IMR-90 (cell line): ENCODE measurements at regions not wholly inside any gene's neighbourhood (a gene's known extent, or its start where the extent isn't known, plus 50 kb on each side); places are given as distances from the start of the nearest gene placed in this dataset.

Experiments
- ATAC-seq: fragments of 200-7000 bp; cut with Tn5 transposase; 2 replicates; pipeline ENCODE4 v1.9.1; 2020; ENCODE audit warnings: low read depth, mild to moderate bottlenecking, moderate library complexity
- BruUV-seq: library from RNA; stranded (reverse); fragments of 400-500 nt; replicated peaks from 2 replicates; lab custom pipeline; 2021; lab: Mats Ljungman, UMichigan
- CTCF ChIA-PET: fragments of 300-600 bp; formaldehyde crosslinking; extraction: SDS; loops from one replicate; lab custom pipeline; 2021; ENCODE audit warnings: antibody characterized with exemption; lab: Yijun Ruan, JAX
- POLR2A ChIA-PET: fragments of 300-600 bp; sonication (Branson Sonifier 250); formaldehyde crosslinking; loops from one replicate; lab custom pipeline; 2022; ENCODE audit warnings: antibody characterized with exemption; ENCODE audit not compliant: unreplicated experiment; lab: Charles Lee
- DNase-seq: peaks from one replicate; pipeline ENCODE4 v3.0.0; 2013
- H2AFZ ChIP-seq: replicated peaks from 2 replicates; pipeline ENCODE3; 2013; ENCODE audit warnings: low read length, mild to moderate bottlenecking; ENCODE audit not compliant: poor library complexity
- H2AK5ac ChIP-seq: 2 replicates; pipeline ENCODE4 v1.6.1; 2013; ENCODE audit warnings: low read depth, low read length, inconsistent platforms
- H2AK9ac ChIP-seq: replicated peaks from 2 replicates; pipeline ENCODE3; 2013; ENCODE audit warnings: mild to moderate bottlenecking, low read depth, low read length, moderate library complexity; ENCODE audit not compliant: poor library complexity
- H2BK120ac ChIP-seq: 2 replicates; pipeline ENCODE4 v1.6.1; 2013; ENCODE audit warnings: low read depth, low read length, inconsistent platforms
- H2BK15ac ChIP-seq: 3 replicates; pipeline ENCODE4 v1.6.1; 2013; ENCODE audit warnings: low read depth, low read length, inconsistent platforms
- H2BK20ac ChIP-seq: 2 replicates; pipeline ENCODE4 v1.6.1; 2013; ENCODE audit warnings: low read depth, mild to moderate bottlenecking, inconsistent platforms, low read length, moderate library complexity
- H2BK5ac ChIP-seq: 2 replicates; pipeline ENCODE4 v1.6.1; 2013; ENCODE audit warnings: mild to moderate bottlenecking, low read depth, low read length, inconsistent platforms; ENCODE audit not compliant: poor library complexity, severe bottlenecking
- H3K14ac ChIP-seq: replicated peaks from 2 replicates; pipeline ENCODE4 v1.6.1; 2013; ENCODE audit warnings: low read depth, low read length, inconsistent platforms
- H3K18ac ChIP-seq: 2 replicates; pipeline ENCODE4 v1.6.1; 2013; ENCODE audit warnings: low read depth, low read length, control low read depth
- H3K23ac ChIP-seq: 2 replicates; pipeline ENCODE4 v1.6.1; 2013; ENCODE audit warnings: low read depth, low read length, inconsistent platforms
- H3K27ac ChIP-seq: 2 replicates; pipeline ENCODE4 v1.5.1; 2013; ENCODE audit warnings: mild to moderate bottlenecking, control low read depth, low read length; ENCODE audit not compliant: insufficient read depth
- H3K27me3 ChIP-seq: 2 replicates; pipeline ENCODE4 v1.6.1; 2013; ENCODE audit warnings: low read length; ENCODE audit not compliant: control insufficient read depth, insufficient read depth
- H3K36me3 ChIP-seq: 2 replicates; pipeline ENCODE4 v1.6.1; 2013; ENCODE audit warnings: low read length, mixed read lengths; ENCODE audit not compliant: control insufficient read depth, insufficient read depth
- H3K4ac ChIP-seq: 2 replicates; pipeline ENCODE4 v1.6.1; 2013; ENCODE audit warnings: low read depth, low read length, inconsistent platforms
- H3K4me1 ChIP-seq: 2 replicates; pipeline ENCODE4 v1.6.1; 2013; ENCODE audit warnings: low read length, mixed read lengths; ENCODE audit not compliant: control insufficient read depth, insufficient read depth
- H3K4me2 ChIP-seq: 2 replicates; pipeline ENCODE4 v1.6.1; 2013; ENCODE audit warnings: low read depth, mild to moderate bottlenecking, control low read depth, low read length, moderate library complexity
- H3K4me3 ChIP-seq: 2 replicates; pipeline ENCODE4 v1.5.1; 2013; ENCODE audit warnings: low read depth, mild to moderate bottlenecking, control low read depth, low read length, moderate library complexity; ENCODE audit not compliant: insufficient read depth
- H3K56ac ChIP-seq: 2 replicates; pipeline ENCODE4 v1.6.1; 2013; ENCODE audit warnings: low read length, inconsistent platforms; ENCODE audit not compliant: insufficient read depth; ENCODE audit errors: extremely low read depth
- H3K79me1 ChIP-seq, 2 experiments: 2 replicates each; pipeline ENCODE4 v1.6.1; 2013; ENCODE audit warnings: low read length in 2 of 2, inconsistent platforms in 1 of 2, low read depth in 1 of 2
- H3K9ac ChIP-seq: 2 replicates; pipeline ENCODE4 v1.6.1; 2013; ENCODE audit warnings: low read depth, low read length, control low read depth
- H3K9me1 ChIP-seq: 2 replicates; pipeline ENCODE4 v1.6.1; 2013; ENCODE audit warnings: low read length, inconsistent platforms; ENCODE audit not compliant: insufficient read depth
- H3K9me3 ChIP-seq: 2 replicates; pipeline ENCODE4 v1.6.1; 2013; ENCODE audit warnings: low read length; ENCODE audit not compliant: control insufficient read depth, insufficient read depth
- H4K20me1 ChIP-seq: 2 replicates; pipeline ENCODE4 v1.6.1; 2013; ENCODE audit warnings: low read length, inconsistent platforms; ENCODE audit not compliant: insufficient read depth
- H4K5ac ChIP-seq: 2 replicates; pipeline ENCODE4 v1.6.1; 2013; ENCODE audit warnings: mild to moderate bottlenecking, low read depth, low read length, control low read depth
- H4K8ac ChIP-seq, 2 experiments: 2 replicates each; pipeline ENCODE4 v1.6.1; 2013; ENCODE audit warnings: low read depth in 2 of 2, low read length in 2 of 2, control low read depth in 1 of 2, inconsistent platforms in 1 of 2
- H4K91ac ChIP-seq: 2 replicates; pipeline ENCODE4 v1.6.1; 2013; ENCODE audit warnings: low read depth, low read length, inconsistent platforms; ENCODE audit not compliant: insufficient read depth
- MAFK ChIP-seq: IDR thresholded peaks from 2 replicates; pipeline ENCODE4 v1.6.1; 2012; ENCODE audit warnings: low read depth, low read length, improper control_type of control experiment
- WGBS, 2 experiments: methylation state at CpG; one replicate each; pipeline versions ENCODE4 v1.1.5 to v1.1.7; 2013; ENCODE audit warnings: missing lambda C conversion rate in 2 of 2; ENCODE audit not compliant: insufficient read length in 1 of 2; ENCODE audit errors: extremely low coverage in 2 of 2; 5-methylcytosine and 5-hydroxymethylcytosine counted together
- dilution Hi-C: fragments of 300-500 bp; cut with HindIII; formaldehyde crosslinking; loops from one replicate; pipeline ENCODE4 v1.14.3; 2018; ENCODE audit warnings: low sequenced_read_pairs; ENCODE audit not compliant: unreplicated experiment
- in situ Hi-C: fragments of 300-500 bp; cut with MboI; formaldehyde crosslinking; loops from 3 replicates; pipeline ENCODE4 v1.14.3; 2019; ENCODE audit warnings: low sequenced_read_pairs, inconsistent platforms, mixed read lengths
- intact Hi-C: fragments of 100-400 bp; cut with micrococcal nuclease; formaldehyde crosslinking; loops from 2 replicates; pipeline ENCODE4 v1.10.0; 2022

GRCh38 chr2:114350186-114350725 lies 92.2 kb upstream of the DPP10 start:
- Histone ChIP-seq H3K79me1 (no peaks in the 10 kb centered on the region), H3K9me1 (no peaks in the 10 kb centered on the region), H2AK5ac (no peak overlapping the region), H4K8ac (no peak overlapping the region), H3K18ac (no peak overlapping the region), H2BK120ac (no peak overlapping the region), H3K27ac (no peak overlapping the region), H2BK20ac (no peak overlapping the region), H3K36me3 (no peaks in the 10 kb centered on the region), H3K4me2 (no peak overlapping the region), H3K9me3 (0 out of 2 replicates have a peak, but pooled peaks cover 1% of the 10 kb centered on the region), H4K20me1 (no peaks in the 10 kb centered on the region), H3K23ac (no peak overlapping the region), H2BK5ac (no peak overlapping the region), H3K4me1 (no peaks in the 10 kb centered on the region), H2AFZ (no peak overlapping the region), H3K56ac (no peak overlapping the region), H4K5ac (no peak overlapping the region), H3K14ac (no peak overlapping the region), H3K4ac (no peak overlapping the region), H3K4me3 (no peak overlapping the region), H4K91ac (no peak overlapping the region), H2BK15ac (no peak overlapping the region), H2AK9ac (no peak overlapping the region), H3K9ac (no peak overlapping the region), H3K27me3 (no peaks in the 10 kb centered on the region)
- ATAC-seq: no peak
- no CpG with 5 or more reads among the region's 3 CpGs for WGBS, 2 experiments
- no peak for DNase-seq
- no TSS peak for BruUV-seq
- ChIA-PET POLR2A (no interaction called here), CTCF (no interaction called here)
- dilution Hi-C loops: no loop called here
- TF ChIP-seq MAFK: no peak
- intact Hi-C loops: no loop called here
- in situ Hi-C loops: no loop called here
